ENCODE measurements at regions not wholly inside any gene's neighbourhood (a gene's known extent, or its start where the extent isn't known, plus 50 kb on each side); places are given as distances from the start of the nearest gene placed in this dataset.

DNA sequence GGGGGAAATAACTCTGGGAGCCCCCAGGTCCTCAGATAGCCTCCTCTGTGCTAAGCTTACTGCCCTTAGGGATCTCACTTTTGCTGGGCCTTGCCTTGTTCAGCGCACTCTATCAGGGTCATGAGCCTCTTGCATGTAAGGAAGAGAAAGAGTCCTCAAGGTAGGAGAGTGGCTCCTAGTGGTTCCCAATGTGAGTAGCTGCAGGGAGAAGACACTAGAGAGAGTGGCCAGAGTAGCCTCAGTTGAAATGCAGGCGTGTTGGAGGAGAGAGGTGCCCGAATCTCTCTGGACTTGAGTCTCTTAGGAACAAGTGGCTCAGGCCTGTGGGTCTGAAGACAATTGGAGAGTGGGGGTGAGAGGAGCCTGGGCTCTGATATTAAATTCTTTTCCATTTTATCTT, 94.3 kb upstream of the SORCS3 start:
- peaks cover 3% of the 10 kb centered on the region for H3K27me3 Mint-ChIP-seq
- H3K4me3 Mint-ChIP-seq, result no peak overlapping the region
- TF ChIP-seq, protein P1, sequence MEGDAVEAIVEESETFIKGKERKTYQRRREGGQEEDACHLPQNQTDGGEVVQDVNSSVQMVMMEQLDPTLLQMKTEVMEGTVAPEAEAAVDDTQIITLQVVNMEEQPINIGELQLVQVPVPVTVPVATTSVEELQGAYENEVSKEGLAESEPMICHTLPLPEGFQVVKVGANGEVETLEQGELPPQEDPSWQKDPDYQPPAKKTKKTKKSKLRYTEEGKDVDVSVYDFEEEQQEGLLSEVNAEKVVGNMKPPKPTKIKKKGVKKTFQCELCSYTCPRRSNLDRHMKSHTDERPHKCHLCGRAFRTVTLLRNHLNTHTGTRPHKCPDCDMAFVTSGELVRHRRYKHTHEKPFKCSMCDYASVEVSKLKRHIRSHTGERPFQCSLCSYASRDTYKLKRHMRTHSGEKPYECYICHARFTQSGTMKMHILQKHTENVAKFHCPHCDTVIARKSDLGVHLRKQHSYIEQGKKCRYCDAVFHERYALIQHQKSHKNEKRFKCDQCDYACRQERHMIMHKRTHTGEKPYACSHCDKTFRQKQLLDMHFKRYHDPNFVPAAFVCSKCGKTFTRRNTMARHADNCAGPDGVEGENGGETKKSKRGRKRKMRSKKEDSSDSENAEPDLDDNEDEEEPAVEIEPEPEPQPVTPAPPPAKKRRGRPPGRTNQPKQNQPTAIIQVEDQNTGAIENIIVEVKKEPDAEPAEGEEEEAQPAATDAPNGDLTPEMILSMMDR (IDR thresholded peaks at IDR 0.05), result no peak
- no peak overlapping the region for H3K27ac Mint-ChIP-seq
- H3K4me1 Mint-ChIP-seq (ENCODE audit: low read depth), result no peaks in the 10 kb centered on the region
- no peaks in the 10 kb centered on the region for H3K36me3 Mint-ChIP-seq (ENCODE audit: low read depth)
- intact Hi-C loops (cut with micrococcal nuclease), result no loop called here
- ATAC-seq (no peak), DNase-seq (no peak)
- no peaks in the 10 kb centered on the region for H3K9me3 Mint-ChIP-seq
- ChIA-PET CTCF (interaction anchor here (1.0 kb wide), 1 partner anchor 197 kb away, joined by 3 read pairs; no protein-coding TSS in a partner anchor), POLR2A (no interaction called here)

DNA sequence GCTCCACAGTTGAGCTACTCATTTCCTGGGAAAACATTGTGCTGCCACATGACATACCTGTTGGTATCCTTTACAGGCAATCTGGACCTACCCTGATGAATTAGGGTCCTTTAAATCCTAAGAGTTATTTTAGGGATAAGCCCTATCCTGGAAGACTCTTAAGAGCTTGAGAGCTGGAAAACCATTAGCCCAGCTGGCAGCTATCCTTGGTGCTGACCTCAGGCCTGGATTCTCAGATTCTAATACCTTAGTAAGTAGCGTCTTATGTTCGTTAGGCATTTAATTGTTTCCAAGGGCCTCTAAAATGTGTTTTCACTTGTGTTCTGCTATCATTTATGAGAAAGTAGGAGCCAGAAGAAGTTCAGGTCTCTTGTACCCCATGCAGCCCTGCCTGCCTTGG, 93.0 kb upstream of the SORCS3 start:
- CTCF ChIA-PET, result no interaction called here

DNA sequence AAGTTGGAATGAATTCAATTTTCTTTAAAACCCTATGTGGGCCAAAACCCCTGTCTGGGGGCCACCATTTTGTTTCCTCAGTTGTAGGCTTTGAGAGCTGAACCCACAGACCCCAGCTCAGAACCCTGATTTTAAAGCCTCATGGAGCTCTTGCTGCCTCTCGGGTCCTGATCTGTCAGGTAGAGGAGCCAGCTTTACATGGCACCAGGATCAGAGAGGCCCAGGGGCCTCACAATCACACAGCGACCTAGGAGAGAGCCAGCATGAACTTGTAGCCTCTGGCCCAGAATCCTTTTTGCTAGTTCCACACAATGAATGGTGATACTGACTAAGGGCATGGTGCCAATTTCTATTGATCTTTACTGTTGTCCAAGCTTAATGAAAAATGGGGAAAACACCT, 84.3 kb upstream of the SORCS3 start:
- H3K4me3 Mint-ChIP-seq, result no peak overlapping the region
- TF ChIP-seq, protein P1 (IDR thresholded peaks at IDR 0.05), result no peak
- DNase-seq (no peak), ATAC-seq (no peak)
- H3K27me3 Mint-ChIP-seq, result peaks cover 4% of the 10 kb centered on the region
- CTCF ChIA-PET, result no interaction called here
- no peaks in the 10 kb centered on the region for H3K36me3 Mint-ChIP-seq (ENCODE audit: low read depth)
- POLR2A ChIA-PET, result no interaction called here
- H3K4me1 Mint-ChIP-seq (ENCODE audit: low read depth), result no peaks in the 10 kb centered on the region
- H3K27ac Mint-ChIP-seq, result no peak overlapping the region
- no peaks in the 10 kb centered on the region for H3K9me3 Mint-ChIP-seq
- intact Hi-C loops (cut with micrococcal nuclease), result no loop called here

More for the DNA sequence above, 93.0 kb upstream of the SORCS3 start:
- Mint-ChIP-seq H3K4me3 (no peak overlapping the region), H3K36me3 (ENCODE audit: low read depth) (no peaks in the 10 kb centered on the region), H3K27me3 (peaks cover 3% of the 10 kb centered on the region), H3K9me3 (no peaks in the 10 kb centered on the region), H3K4me1 (ENCODE audit: low read depth) (no peaks in the 10 kb centered on the region), H3K27ac (no peak overlapping the region)
- TF ChIP-seq, protein P1 (IDR thresholded peaks at IDR 0.05), result no peak
- intact Hi-C loops (cut with micrococcal nuclease), result no loop called here
- POLR2A ChIA-PET, result no interaction called here
- DNase-seq, result no peak
- ATAC-seq, result no peak

DNA sequence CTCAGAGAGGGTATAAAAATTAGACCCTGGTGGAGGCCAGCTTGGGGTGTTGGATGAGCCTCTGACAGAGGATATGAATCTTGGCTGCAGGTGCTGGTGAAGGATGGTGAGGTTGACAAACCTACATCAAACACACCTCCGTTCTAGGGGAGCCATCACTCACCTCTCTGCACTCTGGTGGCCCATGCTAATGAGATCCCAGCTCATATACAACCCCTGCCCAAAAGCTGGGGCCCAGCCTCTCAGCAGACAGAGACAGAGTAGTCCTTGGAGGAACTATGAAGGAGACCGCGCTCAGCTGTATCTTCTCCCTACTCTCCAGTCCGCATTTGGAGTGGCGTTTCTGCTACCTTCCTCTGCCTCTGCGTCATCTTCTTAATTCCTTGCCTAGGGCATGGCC, 83.1 kb upstream of the SORCS3 start:
- no peak overlapping the region for H3K4me3 Mint-ChIP-seq
- no peak for ATAC-seq
- no peaks in the 10 kb centered on the region for H3K9me3 Mint-ChIP-seq
- ChIA-PET CTCF (interaction anchor here (1.3 kb wide), 1 partner anchor 23 kb away, joined by 3 read pairs; no protein-coding TSS in a partner anchor), POLR2A (no interaction called here)
- peaks cover 4% of the 10 kb centered on the region for H3K27me3 Mint-ChIP-seq
- DNase-seq, result no peak
- H3K36me3 Mint-ChIP-seq (ENCODE audit: low read depth), result no peaks in the 10 kb centered on the region
- TF ChIP-seq, protein P1 (IDR thresholded peaks at IDR 0.05), result no peak
- no peak overlapping the region for H3K27ac Mint-ChIP-seq
- H3K4me1 Mint-ChIP-seq (ENCODE audit: low read depth), result no peaks in the 10 kb centered on the region
- intact Hi-C loops (cut with micrococcal nuclease), result no loop called here

DNA sequence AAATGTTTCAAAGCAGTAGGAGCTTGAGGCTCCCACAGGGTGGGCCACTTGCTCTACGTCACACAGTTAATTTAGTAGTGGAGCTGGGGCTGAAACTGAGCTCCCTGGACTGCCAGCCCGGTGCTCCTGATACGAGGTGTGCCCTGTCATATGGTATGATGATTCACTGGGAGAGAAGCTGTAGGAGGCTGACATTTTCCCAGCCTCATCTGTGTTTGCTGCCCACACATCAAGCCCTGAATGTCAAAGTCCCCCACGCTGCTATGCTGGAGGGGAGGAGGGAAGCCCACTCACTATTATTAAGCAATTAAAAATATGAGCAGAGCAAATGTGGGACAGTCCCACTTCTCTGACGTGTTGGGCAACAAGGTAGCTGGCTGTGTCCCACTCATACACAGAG, 81.2 kb upstream of the SORCS3 start:
- Mint-ChIP-seq H3K4me1 (ENCODE audit: low read depth) (no peaks in the 10 kb centered on the region), H3K4me3 (no peak overlapping the region), H3K9me3 (no peaks in the 10 kb centered on the region), H3K27ac (no peak overlapping the region), H3K27me3 (peaks cover 4% of the 10 kb centered on the region), H3K36me3 (ENCODE audit: low read depth) (no peaks in the 10 kb centered on the region)
- ChIA-PET POLR2A (no interaction called here), CTCF (interaction anchor here (0.9 kb wide), 1 partner anchor 169 kb away, joined by 3 read pairs; no protein-coding TSS in a partner anchor)
- DNase-seq (no peak), ATAC-seq (no peak)
- TF ChIP-seq, protein P1 (IDR thresholded peaks at IDR 0.05), result no peak
- intact Hi-C loops (cut with micrococcal nuclease), result no loop called here

All from activated CD8-positive, alpha-beta T cell treated with anti-CD3 and anti-CD28 coated beads for 36 hours (primary cell).